IPS DF 6.9 (cell line): ENCODE measurements at regions not wholly inside any gene's neighbourhood (a gene's known extent, or its start where the extent isn't known, plus 50 kb on each side); places are given as distances from the start of the nearest gene placed in this dataset.

ENCODE experiments used
- DNase-seq: peaks from one replicate; pipeline ENCODE4 v3.0.0-alpha.2; 2013; ENCODE audit warnings: low read depth, low spot score
- H3K27ac ChIP-seq: one replicate; pipeline ENCODE4 v1.5.1; 2013; ENCODE audit warnings: low read length, control low read depth
- H3K27me3 ChIP-seq: 2 replicates; pipeline ENCODE4 v1.6.1; 2013; ENCODE audit warnings: mild to moderate bottlenecking, low read length; ENCODE audit not compliant: control insufficient read depth, insufficient read depth
- H3K36me3 ChIP-seq: 2 replicates; pipeline ENCODE4 v1.6.1; 2013; ENCODE audit warnings: low read length; ENCODE audit not compliant: control insufficient read depth, insufficient read depth
- H3K4me1 ChIP-seq: 2 replicates; pipeline ENCODE4 v1.6.1; 2013; ENCODE audit warnings: low read length; ENCODE audit not compliant: control insufficient read depth, insufficient read depth
- H3K4me3 ChIP-seq: 2 replicates; pipeline ENCODE4 v1.5.1; 2013; ENCODE audit warnings: mild to moderate bottlenecking, low read length
- H3K9me3 ChIP-seq: 2 replicates; pipeline ENCODE4 v1.6.1; 2013; ENCODE audit warnings: low read length, inconsistent platforms; ENCODE audit not compliant: control insufficient read depth, insufficient read depth
- WGBS: extraction: QIAGEN DNeasy Blood & Tissue Kit; methylation state at CpG from one replicate; pipeline ENCODE4 v1.1.7; 2013; ENCODE audit warnings: mixed read lengths, missing lambda C conversion rate; ENCODE audit not compliant: insufficient read length, insufficient coverage; 5-methylcytosine and 5-hydroxymethylcytosine counted together

DNA sequence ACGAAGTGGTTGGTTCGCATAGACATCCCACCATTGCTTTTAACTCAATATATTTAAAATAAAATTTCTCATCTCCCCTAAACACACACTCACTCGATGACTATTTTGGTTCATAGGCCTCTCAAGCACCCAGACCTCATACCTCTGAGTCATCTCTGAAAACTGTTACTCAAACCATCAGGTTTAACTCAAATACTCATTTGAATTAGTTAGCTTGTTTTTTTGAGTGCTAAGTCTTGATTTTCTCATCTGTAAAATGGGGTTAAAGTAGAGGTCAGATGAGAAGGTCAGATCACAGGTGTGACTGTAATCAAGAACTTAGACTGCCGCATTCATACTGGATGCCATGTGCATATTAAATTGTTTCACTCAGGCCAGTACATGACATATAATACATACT, 243.9 kb upstream of the TENT5A start:
- H3K36me3 ChIP-seq = no peaks in the 10 kb centered on the region
- no peaks in the 10 kb centered on the region for H3K9me3 ChIP-seq
- H3K27me3 ChIP-seq = no peaks in the 10 kb centered on the region
- no peak overlapping the region for H3K27ac ChIP-seq
- H3K4me1 ChIP-seq = no peaks in the 10 kb centered on the region
- 100% methylated on average over 2 of the region's 4 CpGs for WGBS
- no peak overlapping the region for H3K4me3 ChIP-seq
- DNase-seq = no peak

DNA sequence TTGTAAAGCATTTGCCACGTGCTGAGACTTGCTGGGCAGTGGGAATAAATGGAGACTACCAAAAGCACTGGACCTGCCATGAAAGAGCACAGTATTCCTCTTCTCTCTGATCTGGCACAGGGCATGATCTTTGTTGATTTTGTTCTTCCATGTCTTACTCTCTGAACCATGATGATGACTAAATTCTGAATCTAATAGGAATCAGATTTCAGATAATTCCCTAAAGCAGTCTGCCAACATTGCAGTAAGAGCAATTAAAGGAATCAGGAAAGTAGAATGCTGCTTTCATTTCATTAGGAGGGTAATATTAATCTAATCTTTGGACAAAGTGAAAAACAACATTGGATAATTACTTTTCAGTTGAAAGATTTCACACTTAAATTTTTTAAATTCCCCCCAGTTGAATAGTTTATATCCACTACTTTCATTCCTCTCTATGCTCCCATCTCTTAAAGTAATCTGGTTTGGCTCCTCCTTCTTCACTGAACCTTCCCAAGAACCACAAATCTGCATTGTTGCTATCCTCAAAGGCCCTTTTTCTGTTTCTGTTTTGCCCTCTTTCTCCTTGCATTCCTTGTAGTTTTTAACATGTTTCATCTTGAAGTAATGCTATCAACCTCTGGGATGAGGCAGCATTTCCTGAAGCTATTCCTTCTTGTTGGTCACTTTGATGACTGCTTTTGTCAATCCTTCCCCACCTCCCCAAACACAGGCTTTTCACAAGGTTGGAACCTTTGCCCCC, 243.2 kb upstream of the TENT5A start:
- Histone ChIP-seq H3K36me3 (no peaks in the 10 kb centered on the region), H3K27ac (no peak overlapping the region), H3K4me3 (no peak overlapping the region), H3K9me3 (no peaks in the 10 kb centered on the region), H3K27me3 (no peaks in the 10 kb centered on the region), H3K4me1 (no peaks in the 10 kb centered on the region)
- DNase-seq = no peak
- WGBS = no CpG with 5 or more reads among the region's 1 CpG

DNA sequence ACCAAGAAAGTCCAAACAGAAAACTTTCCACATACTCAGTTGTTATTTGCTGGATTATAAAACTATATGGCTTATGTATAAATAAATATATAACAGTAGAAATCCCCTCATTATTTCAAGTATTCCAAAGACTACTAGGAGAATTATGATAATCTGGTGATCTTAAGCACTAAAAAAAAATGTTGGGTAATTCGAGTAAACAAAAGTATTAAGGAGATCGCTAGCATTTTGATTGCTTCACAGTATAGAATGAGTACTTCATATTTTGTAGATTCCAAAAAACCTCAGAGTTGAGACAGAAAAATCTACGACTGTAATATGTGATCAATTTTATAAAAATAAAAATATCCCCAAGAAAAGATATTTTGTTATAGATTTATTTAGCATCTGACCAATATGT, 236.4 kb upstream of the TENT5A start:
- H3K4me3 ChIP-seq = no peak overlapping the region
- no peaks in the 10 kb centered on the region for H3K9me3 ChIP-seq
- H3K4me1 ChIP-seq = peaks cover 2% of the 10 kb centered on the region; the same call in 1 of the 2 replicates
- H3K27ac ChIP-seq = no peak overlapping the region
- no CpG with 5 or more reads among the region's 3 CpGs for WGBS
- DNase-seq = no peak
- no peaks in the 10 kb centered on the region for H3K27me3 ChIP-seq
- no peaks in the 10 kb centered on the region for H3K36me3 ChIP-seq

DNA sequence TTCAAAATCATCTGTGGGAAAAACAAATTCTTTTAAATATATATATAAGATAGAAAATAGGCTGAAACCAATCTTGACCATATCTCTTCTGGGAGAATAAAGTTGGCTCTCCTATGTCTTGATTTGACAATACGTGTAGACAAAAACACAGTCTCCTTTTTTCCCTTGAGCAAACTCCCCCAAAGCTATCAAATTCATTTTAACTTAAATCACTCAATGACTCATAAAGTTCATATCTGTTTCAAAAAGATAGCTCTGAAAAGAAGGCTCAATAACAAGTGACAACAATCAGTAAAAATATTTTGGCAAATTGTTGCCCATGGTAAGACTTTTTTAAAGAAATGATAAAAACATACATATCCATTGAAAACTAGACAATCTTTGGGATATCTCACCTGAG, 236.0 kb upstream of the TENT5A start:
- H3K27me3 ChIP-seq = no peaks in the 10 kb centered on the region
- no peak overlapping the region for H3K27ac ChIP-seq
- DNase-seq = no peak
- no peaks in the 10 kb centered on the region for H3K9me3 ChIP-seq
- no peak overlapping the region for H3K4me3 ChIP-seq
- H3K36me3 ChIP-seq = no peaks in the 10 kb centered on the region
- peaks cover 2% of the 10 kb centered on the region; the same call in 1 of the 2 replicates for H3K4me1 ChIP-seq
- no CpG with 5 or more reads among the region's 1 CpG for WGBS

DNA sequence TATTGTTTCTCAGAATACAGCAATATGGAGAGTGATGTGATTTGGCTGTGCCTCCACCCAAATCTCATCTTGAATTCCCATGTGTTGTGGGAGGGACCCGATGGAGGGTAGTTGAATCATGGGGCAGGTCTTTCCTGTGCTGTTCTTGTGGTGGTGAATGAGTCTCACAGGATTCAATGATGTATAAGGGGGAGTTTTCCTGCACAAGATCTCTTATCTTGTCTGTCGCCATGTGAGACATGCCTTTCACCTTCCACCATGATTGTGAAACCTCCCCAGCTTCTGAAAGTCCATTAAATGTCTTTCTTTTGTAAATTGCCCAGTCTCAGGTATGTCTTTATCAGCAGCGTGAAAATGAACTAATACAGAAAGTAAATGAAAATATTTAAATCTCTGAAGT, 234.8 kb upstream of the TENT5A start:
- Histone ChIP-seq H3K4me1 (peaks cover 2% of the 10 kb centered on the region; the same call in 1 of the 2 replicates), H3K4me3 (no peak overlapping the region), H3K36me3 (no peaks in the 10 kb centered on the region), H3K9me3 (no peaks in the 10 kb centered on the region), H3K27me3 (no peaks in the 10 kb centered on the region), H3K27ac (no peak overlapping the region)
- DNase-seq = no peak
- WGBS = no CpG with 5 or more reads among the region's 3 CpGs

DNA sequence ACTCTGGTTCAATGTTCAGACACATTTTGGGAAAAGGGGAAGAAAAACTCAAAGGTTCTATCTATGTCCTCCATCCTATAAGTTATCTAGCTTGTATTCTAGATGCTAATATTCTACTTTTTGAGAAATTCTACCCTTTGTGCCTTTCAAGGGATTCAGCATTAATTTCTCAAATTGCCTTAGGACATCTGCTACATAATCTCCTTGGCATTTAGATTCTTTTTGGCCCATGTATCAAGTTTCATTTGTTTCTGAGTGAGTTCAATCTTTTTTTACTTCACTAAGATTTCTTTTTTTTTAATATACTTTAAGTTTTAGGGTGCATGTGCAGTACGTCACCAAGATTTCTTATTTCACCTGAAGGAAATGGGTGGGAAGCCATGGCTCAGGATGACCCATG, 232.7 kb upstream of the TENT5A start:
- no peak overlapping the region for H3K27ac ChIP-seq
- no peaks in the 10 kb centered on the region for H3K9me3 ChIP-seq
- no peaks in the 10 kb centered on the region for H3K36me3 ChIP-seq
- H3K27me3 ChIP-seq = no peaks in the 10 kb centered on the region
- no peak overlapping the region for H3K4me3 ChIP-seq
- WGBS = no CpG with 5 or more reads among the region's 1 CpG
- peaks cover 2% of the 10 kb centered on the region; the same call in 1 of the 2 replicates for H3K4me1 ChIP-seq
- no peak for DNase-seq

DNA sequence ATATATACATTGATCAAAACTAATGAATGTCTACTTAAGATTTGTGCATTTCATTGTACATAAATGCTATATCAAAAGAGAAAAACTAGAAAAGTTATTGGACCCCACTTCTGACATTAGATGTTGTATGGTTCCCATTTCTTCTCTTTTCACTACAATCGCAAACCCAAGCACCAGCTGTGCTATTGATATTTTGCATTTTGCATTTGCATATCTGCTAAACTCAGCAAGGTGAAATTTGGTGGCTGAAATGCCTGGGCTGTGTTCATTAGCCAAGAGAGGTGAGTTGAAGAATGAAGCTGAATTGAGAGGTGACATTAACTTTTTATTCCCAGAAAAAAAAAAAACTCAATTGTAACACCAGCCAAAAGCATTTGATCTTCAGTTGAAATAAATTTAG, 232.1 kb upstream of the TENT5A start:
- Histone ChIP-seq H3K27ac (no peak overlapping the region), H3K9me3 (no peaks in the 10 kb centered on the region), H3K4me1 (peaks cover 2% of the 10 kb centered on the region; the same call in 1 of the 2 replicates), H3K4me3 (no peak overlapping the region), H3K36me3 (no peaks in the 10 kb centered on the region), H3K27me3 (no peaks in the 10 kb centered on the region)
- no peak for DNase-seq
- WGBS = no CpG with 5 or more reads among the region's 1 CpG

DNA sequence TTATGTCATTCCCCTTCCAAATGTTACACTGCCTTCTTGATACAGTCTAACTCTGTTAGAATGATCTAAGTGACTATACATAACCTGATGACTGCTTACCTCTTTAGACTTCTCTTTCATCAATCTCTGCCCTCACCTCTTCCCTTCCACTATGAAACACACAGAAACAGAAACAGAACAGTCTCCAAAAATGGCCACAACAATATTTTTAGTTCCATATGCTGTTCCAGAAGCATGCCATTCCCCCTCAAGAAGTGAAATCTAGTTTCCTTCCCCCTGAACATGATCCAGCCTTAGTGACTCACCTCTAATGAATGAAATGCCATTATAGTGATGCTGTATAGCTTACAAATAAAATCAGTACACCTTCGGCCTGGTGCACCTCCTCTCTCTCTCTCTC, 229.3 kb upstream of the TENT5A start:
- Histone ChIP-seq H3K36me3 (no peaks in the 10 kb centered on the region), H3K4me1 (peaks cover 2% of the 10 kb centered on the region; the same call in 1 of the 2 replicates), H3K4me3 (no peak overlapping the region), H3K27me3 (no peaks in the 10 kb centered on the region), H3K9me3 (no peaks in the 10 kb centered on the region), H3K27ac (no peak overlapping the region)
- DNase-seq = no peak
- WGBS = no CpG with 5 or more reads among the region's 1 CpG

DNA sequence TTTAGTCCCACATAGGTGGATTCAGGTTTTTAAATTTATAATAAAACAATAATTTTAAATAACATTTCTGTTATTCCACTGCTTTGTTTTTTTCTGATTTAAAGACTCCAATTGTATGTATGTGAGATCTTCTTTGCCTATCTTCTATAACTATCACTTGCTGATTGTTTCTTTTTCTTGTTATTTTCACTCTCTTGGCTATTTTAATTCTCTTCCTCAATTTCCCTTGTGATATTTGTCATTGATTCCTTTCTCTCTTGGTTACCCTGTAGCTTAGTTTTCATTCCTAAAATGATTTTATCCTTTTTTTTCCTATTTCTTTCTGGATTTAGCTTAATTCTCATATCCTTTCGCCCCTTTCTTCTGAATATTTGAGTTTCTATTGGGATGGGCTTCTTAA, 227.3 kb upstream of the TENT5A start:
- Histone ChIP-seq H3K36me3 (no peaks in the 10 kb centered on the region), H3K4me3 (no peak overlapping the region), H3K27ac (no peak overlapping the region), H3K4me1 (peaks cover 2% of the 10 kb centered on the region; the same call in 1 of the 2 replicates), H3K9me3 (no peaks in the 10 kb centered on the region), H3K27me3 (no peaks in the 10 kb centered on the region)
- WGBS = no CpG with 5 or more reads among the region's 1 CpG
- DNase-seq = no peak

DNA sequence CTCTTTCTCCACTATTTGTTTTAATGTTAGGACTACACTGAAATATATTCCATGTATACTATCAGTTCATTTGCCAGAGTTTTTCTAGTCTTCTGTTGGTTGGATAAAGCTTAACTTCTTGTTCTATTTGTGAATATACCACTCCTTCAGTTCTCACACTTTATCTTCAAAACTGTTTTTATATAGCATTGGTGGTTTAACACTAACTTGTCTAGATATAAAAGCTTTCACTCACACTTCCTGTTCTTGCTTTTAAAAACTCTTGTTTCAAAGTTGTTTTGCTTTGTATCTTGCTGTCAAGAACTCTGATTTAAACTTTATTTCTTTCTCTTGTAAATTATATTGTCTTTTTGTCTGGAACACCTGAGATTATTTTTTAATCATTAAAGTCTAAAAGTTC, 226.8 kb upstream of the TENT5A start:
- no peaks in the 10 kb centered on the region for H3K27me3 ChIP-seq
- no peak overlapping the region for H3K27ac ChIP-seq
- no peaks in the 10 kb centered on the region for H3K36me3 ChIP-seq
- DNase-seq = no peak
- no peaks in the 10 kb centered on the region for H3K9me3 ChIP-seq
- no peak overlapping the region for H3K4me3 ChIP-seq
- H3K4me1 ChIP-seq = no peaks in the 10 kb centered on the region

DNA sequence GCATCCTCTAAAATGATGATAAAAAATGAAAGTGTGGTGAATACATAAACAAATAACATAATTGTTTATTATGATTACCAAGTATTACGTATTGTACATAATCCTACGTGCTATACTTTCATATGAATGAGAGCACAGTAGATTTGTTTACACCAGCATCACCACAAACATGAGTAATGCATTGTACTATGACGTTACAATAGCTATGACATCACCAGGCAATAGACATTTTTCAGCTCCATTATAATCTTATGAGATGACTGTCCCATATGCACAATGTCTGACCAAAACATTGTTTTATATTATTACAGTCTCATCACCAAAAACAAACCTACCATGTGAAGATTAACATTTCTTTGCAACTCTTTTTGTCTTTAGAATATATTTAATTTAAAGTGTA, 225.7 kb upstream of the TENT5A start:
- no CpG with 5 or more reads among the region's 3 CpGs for WGBS

More for the DNA sequence above, 225.7 kb upstream of the TENT5A start:
- no peak for DNase-seq
- Histone ChIP-seq H3K36me3 (no peaks in the 10 kb centered on the region), H3K4me3 (no peak overlapping the region), H3K4me1 (no peaks in the 10 kb centered on the region), H3K9me3 (no peaks in the 10 kb centered on the region), H3K27me3 (no peaks in the 10 kb centered on the region), H3K27ac (no peak overlapping the region)
